ENCODE measurements at regions not wholly inside any gene's neighbourhood (a gene's known extent, or its start where the extent isn't known, plus 50 kb on each side); places are given as distances from the start of the nearest gene placed in this dataset.

DNA sequence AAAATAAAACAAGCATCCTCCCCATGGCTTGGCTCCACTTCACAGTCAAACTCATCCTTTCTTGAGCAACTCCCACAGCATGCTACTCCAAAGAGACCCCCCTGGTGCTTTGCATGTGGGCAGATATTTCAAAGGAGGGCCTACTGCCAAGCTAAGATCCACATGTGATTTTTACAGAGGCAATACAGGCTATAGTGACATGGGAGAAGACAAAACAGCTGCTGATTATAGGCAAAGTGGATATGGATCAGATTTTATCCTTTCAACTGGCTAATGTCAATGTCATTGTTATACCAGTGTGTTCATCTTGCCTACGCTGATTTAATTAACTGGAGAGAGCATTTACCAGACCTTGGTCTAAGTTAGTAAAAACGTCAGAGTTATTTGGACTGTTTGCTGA is 328.3 kb downstream of the KLHL13 start:
- Histone ChIP-seq H3K4me3 (no peak overlapping the region), H3K27me3 (no peaks in the 10 kb centered on the region), H3K9me3 (no peaks in the 10 kb centered on the region), H3K4me1 (no peaks in the 10 kb centered on the region), H3K27ac (no peak overlapping the region), H3K36me3 (no peaks in the 10 kb centered on the region)
- intact Hi-C loops (cut with DNase I) = no loop called here
- DNase-seq (no peak), ATAC-seq (no peak)
- no peak for TF ChIP-seq POLR2A (IDR thresholded peaks at IDR 0.05)
- TF ChIP-seq, protein P1, sequence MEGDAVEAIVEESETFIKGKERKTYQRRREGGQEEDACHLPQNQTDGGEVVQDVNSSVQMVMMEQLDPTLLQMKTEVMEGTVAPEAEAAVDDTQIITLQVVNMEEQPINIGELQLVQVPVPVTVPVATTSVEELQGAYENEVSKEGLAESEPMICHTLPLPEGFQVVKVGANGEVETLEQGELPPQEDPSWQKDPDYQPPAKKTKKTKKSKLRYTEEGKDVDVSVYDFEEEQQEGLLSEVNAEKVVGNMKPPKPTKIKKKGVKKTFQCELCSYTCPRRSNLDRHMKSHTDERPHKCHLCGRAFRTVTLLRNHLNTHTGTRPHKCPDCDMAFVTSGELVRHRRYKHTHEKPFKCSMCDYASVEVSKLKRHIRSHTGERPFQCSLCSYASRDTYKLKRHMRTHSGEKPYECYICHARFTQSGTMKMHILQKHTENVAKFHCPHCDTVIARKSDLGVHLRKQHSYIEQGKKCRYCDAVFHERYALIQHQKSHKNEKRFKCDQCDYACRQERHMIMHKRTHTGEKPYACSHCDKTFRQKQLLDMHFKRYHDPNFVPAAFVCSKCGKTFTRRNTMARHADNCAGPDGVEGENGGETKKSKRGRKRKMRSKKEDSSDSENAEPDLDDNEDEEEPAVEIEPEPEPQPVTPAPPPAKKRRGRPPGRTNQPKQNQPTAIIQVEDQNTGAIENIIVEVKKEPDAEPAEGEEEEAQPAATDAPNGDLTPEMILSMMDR (IDR thresholded peaks at IDR 0.05) = no peak
- WGBS (ENCODE audit: insufficient coverage, low coverage, low lambda C conversion rate, missing lambda C conversion rate) = 35% methylated on average over 2 of the region's 2 CpGs

DNA sequence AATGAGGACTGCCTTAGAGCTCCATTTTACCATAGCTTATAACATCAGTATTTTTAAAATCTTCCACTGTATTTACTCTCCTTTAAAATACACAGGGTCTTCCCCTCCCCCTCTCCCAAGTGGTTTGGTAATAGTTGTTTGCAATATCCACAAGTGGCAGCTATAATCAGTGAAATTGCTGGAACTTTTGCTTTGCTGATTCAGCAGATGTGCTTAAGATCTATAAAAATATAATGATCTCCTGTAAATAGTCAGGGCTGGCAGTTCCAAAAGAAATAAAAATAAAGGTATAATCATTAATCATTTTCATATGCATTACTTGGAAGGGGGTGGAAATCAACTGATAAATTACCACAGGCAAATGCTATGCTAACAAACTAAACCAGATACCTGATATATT is 345.2 kb downstream of the KLHL13 start:
- DNase-seq (no peak), ATAC-seq (no peak)
- Histone ChIP-seq H3K4me3 (no peak overlapping the region), H3K27ac (no peak overlapping the region), H3K9me3 (no peaks in the 10 kb centered on the region), H3K36me3 (no peaks in the 10 kb centered on the region), H3K27me3 (no peaks in the 10 kb centered on the region), H3K4me1 (no peaks in the 10 kb centered on the region)
- intact Hi-C loops (cut with DNase I) = no loop called here
- TF ChIP-seq POLR2A (IDR thresholded peaks at IDR 0.05) = no peak
- TF ChIP-seq, protein P1 (IDR thresholded peaks at IDR 0.05) = no peak

DNA sequence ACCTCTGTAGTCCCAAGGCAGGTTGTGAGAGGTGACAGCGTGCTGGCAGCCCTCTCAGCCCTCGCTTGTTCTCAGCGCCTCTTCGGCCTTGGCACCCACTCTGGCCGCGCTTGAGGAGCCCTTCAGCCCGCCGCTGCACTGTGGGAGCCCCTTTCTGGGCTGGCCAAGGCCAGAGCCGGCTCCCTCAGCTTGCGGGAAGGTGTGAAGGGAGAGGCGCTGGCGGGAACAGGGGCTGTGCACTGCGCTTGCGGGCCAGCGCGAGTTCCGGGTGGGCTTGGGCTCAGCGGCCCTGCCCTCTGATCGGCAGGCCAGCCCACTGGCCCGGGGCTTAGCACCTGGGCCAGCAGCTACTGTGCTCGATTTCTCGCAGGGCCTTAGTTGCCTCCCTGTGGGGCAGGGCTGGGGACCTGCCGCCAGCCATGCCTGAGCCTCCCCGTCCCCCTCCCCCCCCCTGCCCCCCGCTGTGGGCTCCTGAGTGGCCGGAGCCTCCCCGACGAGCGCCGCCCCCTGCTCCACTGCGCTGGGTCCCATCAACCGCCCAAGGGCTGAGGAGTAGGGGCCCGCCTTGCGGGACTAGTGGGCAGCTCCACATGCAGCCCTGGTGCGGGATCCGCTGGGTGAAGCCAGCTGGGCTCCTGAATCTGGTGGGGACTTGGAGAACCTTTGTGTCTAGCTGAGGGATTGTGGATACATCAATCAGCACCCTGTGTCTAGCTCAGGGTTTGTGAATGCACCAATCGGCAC is 347.6 kb downstream of the KLHL13 start:
- Histone ChIP-seq H3K4me1 (no peaks in the 10 kb centered on the region), H3K27ac (no peak overlapping the region), H3K27me3 (no peaks in the 10 kb centered on the region), H3K4me3 (no peak overlapping the region), H3K9me3 (no peaks in the 10 kb centered on the region), H3K36me3 (no peaks in the 10 kb centered on the region)
- intact Hi-C loops (cut with DNase I) = no loop called here
- TF ChIP-seq, protein P1 (IDR thresholded peaks at IDR 0.05) = no peak
- no peak for TF ChIP-seq POLR2A (IDR thresholded peaks at IDR 0.05)
- 61% methylated on average over 2 of the region's 37 CpGs for WGBS (ENCODE audit: insufficient coverage, low coverage, low lambda C conversion rate, missing lambda C conversion rate)
- ATAC-seq (no peak), DNase-seq (peak in 1 of 3 donors; percentile 35)

DNA sequence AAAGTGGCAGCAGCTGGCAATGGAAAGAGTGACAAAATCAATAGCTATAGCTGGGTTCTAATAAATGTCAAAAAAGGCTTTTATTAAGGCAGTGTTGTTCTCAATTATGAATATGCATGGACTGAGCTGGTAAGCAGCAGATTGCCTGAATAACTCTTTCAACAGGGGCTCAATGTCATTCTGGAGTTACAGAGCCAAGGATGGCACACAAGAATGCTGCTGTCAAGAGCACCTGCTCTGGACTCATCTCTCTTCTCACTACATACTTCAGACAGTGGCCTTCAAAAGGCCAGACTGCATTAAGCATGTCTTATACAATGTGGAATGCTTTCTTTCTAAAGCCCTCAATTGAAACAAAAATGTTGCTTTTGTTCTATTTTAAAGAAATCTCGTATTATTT is 351.4 kb downstream of the KLHL13 start:
- no peak for ATAC-seq
- no peaks in the 10 kb centered on the region for H3K36me3 ChIP-seq
- 31% methylated on average over 1 of the region's 1 CpG for WGBS (ENCODE audit: insufficient coverage, low coverage, low lambda C conversion rate, missing lambda C conversion rate)
- no peaks in the 10 kb centered on the region for H3K27me3 ChIP-seq
- intact Hi-C loops (cut with DNase I) = no loop called here
- no peak for TF ChIP-seq POLR2A (IDR thresholded peaks at IDR 0.05)
- TF ChIP-seq, protein P1 (IDR thresholded peaks at IDR 0.05) = no peak
- H3K27ac ChIP-seq = no peak overlapping the region
- DNase-seq = no peak
- no peaks in the 10 kb centered on the region for H3K9me3 ChIP-seq
- no peaks in the 10 kb centered on the region for H3K4me1 ChIP-seq
- no peak overlapping the region for H3K4me3 ChIP-seq

DNA sequence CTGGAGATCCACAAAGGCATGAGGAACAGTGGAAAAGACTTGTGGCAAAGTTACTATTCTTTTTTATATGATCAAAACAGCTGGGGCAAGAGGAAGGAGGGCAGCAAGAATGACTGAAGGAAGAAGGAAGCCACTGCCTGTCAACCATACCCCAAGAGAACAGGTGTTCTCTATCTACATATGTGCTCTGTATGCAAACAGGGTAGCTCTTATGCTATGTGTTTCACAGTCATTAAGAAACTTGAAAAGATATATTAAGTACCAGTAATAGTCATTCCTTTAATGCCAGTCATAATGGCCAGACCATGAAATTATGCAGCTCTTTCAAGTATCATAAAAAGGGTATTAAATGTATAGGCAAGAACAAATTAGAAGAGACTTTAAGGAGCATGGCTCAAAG is 363.9 kb downstream of the KLHL13 start:
- no peak for DNase-seq
- H3K27ac ChIP-seq = no peak overlapping the region
- ATAC-seq = no peak
- H3K36me3 ChIP-seq = no peaks in the 10 kb centered on the region
- H3K4me1 ChIP-seq = no peaks in the 10 kb centered on the region
- no peaks in the 10 kb centered on the region for H3K27me3 ChIP-seq
- intact Hi-C loops (cut with DNase I) = no loop called here
- TF ChIP-seq, protein P1 (IDR thresholded peaks at IDR 0.05) = no peak
- no peak for TF ChIP-seq POLR2A (IDR thresholded peaks at IDR 0.05)
- no peaks in the 10 kb centered on the region for H3K9me3 ChIP-seq
- no peak overlapping the region for H3K4me3 ChIP-seq

Measured in right lobe of liver (tissue), 6 donors.